Thyroid gland (tissue), 4 donors: ENCODE measurements at regions not wholly inside any gene's neighbourhood (a gene's known extent, or its start where the extent isn't known, plus 50 kb on each side); places are given as distances from the start of the nearest gene placed in this dataset.

Source experiments
- DNase-seq, 2 donors: peaks; one replicate each; pipeline ENCODE4 v3.0.0-alpha.2; 2019
- H3K27ac ChIP-seq, 3 donors: fragments of 200-600 bp; sonication (generic); 1 replicate in 2 of 3; 2 replicates in 1 of 3; pipeline ENCODE4 v1.5.1; 2016 to 2019; ENCODE audit warnings: mild to moderate bottlenecking in 1 of 3, moderate library complexity in 1 of 3
- H3K27me3 ChIP-seq: fragments of 200-600 bp; sonication (generic); one replicate; pipeline ENCODE4 v1.5.1; 2019
- H3K36me3 ChIP-seq, 2 donors: fragments of 200-600 bp; sonication (generic); one replicate each; pipeline ENCODE4 v1.5.1; 2016 to 2019
- H3K4me1 ChIP-seq, 2 donors: fragments of 200-600 bp; sonication (generic); one replicate each; pipeline ENCODE4 v1.5.1; 2017 to 2019
- H3K4me3 ChIP-seq, 3 donors: fragments of 200-600 bp; sonication (generic); replicated peaks in 1 of 3; 1 replicate in 2 of 3; 2 replicates in 1 of 3; pipeline ENCODE4 v1.5.1; 2016; ENCODE audit warnings: mild to moderate bottlenecking in 1 of 3
- H3K9me3 ChIP-seq: fragments of 200-600 bp; sonication (generic); one replicate; pipeline ENCODE4 v1.5.1; 2017
- POLR2A ChIP-seq, 2 donors: fragments of 450-650 bp; IDR thresholded peaks; one replicate each; pipeline ENCODE4 v1.6.1; 2017; ENCODE audit warnings: antibody characterized with exemption in 2 of 2, mild to moderate bottlenecking in 2 of 2, moderate library complexity in 1 of 2
- WGBS, 2 donors: methylation state at CpG; one replicate each; pipeline ENCODE4 v1.1.5; 2017; 5-methylcytosine and 5-hydroxymethylcytosine counted together
- intact Hi-C: fragments of 100-400 bp; cut with DNase I; formaldehyde crosslinking; loops from one replicate; pipeline ENCODE4 v1.15.1; 2023
- TF ChIP-seq, protein P1 (sequence below), 6 experiments: fragments of 200-600 bp in 3 of 6; fragments of 450-650 bp in 3 of 6; sonication (generic) in 3 of 6; IDR thresholded peaks; one replicate each; pipeline ENCODE4 v1.5.1; 2016 to 2019; ENCODE audit warnings: antibody characterized with exemption in 6 of 6, mild to moderate bottlenecking in 2 of 6, inconsistent platforms in 1 of 6, moderate library complexity in 1 of 6

DNA sequence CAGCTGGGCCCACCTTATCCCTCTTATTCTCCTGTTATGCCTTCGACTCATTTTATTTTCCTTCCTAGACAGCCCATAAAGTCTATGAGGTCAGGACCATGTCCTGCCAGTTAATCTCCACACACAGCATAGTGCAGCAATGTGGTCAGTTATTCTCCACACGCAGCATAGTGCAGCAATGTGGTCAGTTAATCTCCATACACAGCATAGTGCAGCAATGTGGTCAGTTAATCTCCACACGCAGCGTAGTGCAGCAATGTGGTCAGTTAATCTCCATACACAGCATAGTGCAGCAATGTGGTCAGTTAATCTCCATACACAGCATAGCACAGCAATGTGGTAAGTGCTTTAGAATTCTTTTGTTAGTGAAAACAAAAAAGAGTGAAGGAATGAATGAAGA, 77.8 kb downstream of the TEX36 start:
- H3K9me3 ChIP-seq = no peaks in the 10 kb centered on the region
- H3K4me1 ChIP-seq = no peaks in the 10 kb centered on the region
- no peaks in the 10 kb centered on the region for H3K27me3 ChIP-seq
- no peak overlapping the region for H3K27ac ChIP-seq
- intact Hi-C loops = no loop called here
- 82 to 94% methylated on average over 4 of the region's 4 CpGs for WGBS, 2 donors
- TF ChIP-seq POLR2A (IDR thresholded peaks at IDR 0.05) = no peak
- TF ChIP-seq, protein P1, sequence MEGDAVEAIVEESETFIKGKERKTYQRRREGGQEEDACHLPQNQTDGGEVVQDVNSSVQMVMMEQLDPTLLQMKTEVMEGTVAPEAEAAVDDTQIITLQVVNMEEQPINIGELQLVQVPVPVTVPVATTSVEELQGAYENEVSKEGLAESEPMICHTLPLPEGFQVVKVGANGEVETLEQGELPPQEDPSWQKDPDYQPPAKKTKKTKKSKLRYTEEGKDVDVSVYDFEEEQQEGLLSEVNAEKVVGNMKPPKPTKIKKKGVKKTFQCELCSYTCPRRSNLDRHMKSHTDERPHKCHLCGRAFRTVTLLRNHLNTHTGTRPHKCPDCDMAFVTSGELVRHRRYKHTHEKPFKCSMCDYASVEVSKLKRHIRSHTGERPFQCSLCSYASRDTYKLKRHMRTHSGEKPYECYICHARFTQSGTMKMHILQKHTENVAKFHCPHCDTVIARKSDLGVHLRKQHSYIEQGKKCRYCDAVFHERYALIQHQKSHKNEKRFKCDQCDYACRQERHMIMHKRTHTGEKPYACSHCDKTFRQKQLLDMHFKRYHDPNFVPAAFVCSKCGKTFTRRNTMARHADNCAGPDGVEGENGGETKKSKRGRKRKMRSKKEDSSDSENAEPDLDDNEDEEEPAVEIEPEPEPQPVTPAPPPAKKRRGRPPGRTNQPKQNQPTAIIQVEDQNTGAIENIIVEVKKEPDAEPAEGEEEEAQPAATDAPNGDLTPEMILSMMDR (IDR thresholded peaks at IDR 0.05) = no peak
- H3K36me3 ChIP-seq = no peaks in the 10 kb centered on the region
- H3K4me3 ChIP-seq = no peak overlapping the region
- DNase-seq = no peak

- Histone ChIP-seq H3K4me3 (no peak overlapping the region), H3K27me3 (no peaks in the 10 kb centered on the region), H3K27ac (no peak overlapping the region), H3K4me1 (no peaks in the 10 kb centered on the region), H3K36me3 (no peaks in the 10 kb centered on the region), H3K9me3 (no peaks in the 10 kb centered on the region)
- TF ChIP-seq POLR2A (IDR thresholded peaks at IDR 0.05) = no peak
- TF ChIP-seq, protein P1 (IDR thresholded peaks at IDR 0.05) = no peak
- intact Hi-C loops = no loop called here
- DNase-seq = no peak
- 79 to 86% methylated on average over 13 of the region's 13 CpGs for WGBS, 2 donors
Measured at GRCh38 chr10:125602825-125603224, 80.1 kb downstream of the TEX36 start.

DNA sequence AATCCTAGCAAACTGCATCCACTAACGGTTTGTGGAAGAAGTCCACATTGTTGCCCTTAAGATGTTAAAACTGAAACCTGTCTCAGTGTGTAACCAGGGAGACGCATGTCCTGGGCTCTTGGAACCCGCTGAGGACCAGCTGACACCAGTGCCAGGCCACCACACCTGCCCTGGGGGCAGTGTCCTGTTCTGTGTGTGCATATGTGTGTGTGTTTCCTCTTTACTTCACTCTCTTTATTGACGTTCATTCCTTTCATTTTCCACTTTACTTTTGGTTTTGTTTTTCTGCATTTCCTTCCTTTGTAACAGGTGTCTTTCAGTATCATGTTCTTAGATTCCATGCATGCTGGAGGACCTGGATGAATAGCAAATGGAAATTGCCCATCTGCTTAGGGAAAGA, 83.8 kb downstream of the TEX36 start:
- intact Hi-C loops = no loop called here
- TF ChIP-seq, protein P1 (IDR thresholded peaks at IDR 0.05) = no peak
- TF ChIP-seq POLR2A (IDR thresholded peaks at IDR 0.05) = no peak
- no peaks in the 10 kb centered on the region for H3K4me1 ChIP-seq
- no peaks in the 10 kb centered on the region for H3K36me3 ChIP-seq
- no peaks in the 10 kb centered on the region for H3K27me3 ChIP-seq
- no peak overlapping the region for H3K4me3 ChIP-seq
- H3K27ac ChIP-seq = no peak overlapping the region
- no peak for DNase-seq
- no peaks in the 10 kb centered on the region for H3K9me3 ChIP-seq
- WGBS, 2 donors = 79 to 80% methylated on average over 4 of the region's 4 CpGs

GRCh38 chr10:125595911-125596310, 87.1 kb downstream of the TEX36 start:
- DNase-seq = no peak
- no peaks in the 10 kb centered on the region for H3K27me3 ChIP-seq
- intact Hi-C loops = no loop called here
- TF ChIP-seq, protein P1 (IDR thresholded peaks at IDR 0.05) = no peak
- H3K4me1 ChIP-seq = no peaks in the 10 kb centered on the region
- H3K9me3 ChIP-seq = no peaks in the 10 kb centered on the region
- no peak overlapping the region for H3K4me3 ChIP-seq
- H3K27ac ChIP-seq = no peak overlapping the region
- H3K36me3 ChIP-seq = no peaks in the 10 kb centered on the region

GRCh38 chr10:125593644-125594043, 89.3 kb downstream of the TEX36 start:
- H3K27me3 ChIP-seq = no peaks in the 10 kb centered on the region
- H3K4me3 ChIP-seq = no peak overlapping the region
- intact Hi-C loops = no loop called here
- no peak for TF ChIP-seq POLR2A (IDR thresholded peaks at IDR 0.05)
- TF ChIP-seq, protein P1 (IDR thresholded peaks at IDR 0.05) = no peak
- 86 to 91% methylated on average over 5 of the region's 5 CpGs for WGBS, 2 donors
- no peaks in the 10 kb centered on the region for H3K9me3 ChIP-seq
- H3K27ac ChIP-seq = no peak overlapping the region
- DNase-seq = no peak
- H3K36me3 ChIP-seq = no peaks in the 10 kb centered on the region
- H3K4me1 ChIP-seq = no peaks in the 10 kb centered on the region
